ENCODE measurements at regions not wholly inside any gene's neighbourhood (a gene's known extent, or its start where the extent isn't known, plus 50 kb on each side); places are given as distances from the start of the nearest gene placed in this dataset.
"Not testable (repeated sequence)": the region's sequence is repeated elsewhere in the genome, so short reads cannot be mapped to it uniquely, and the experiment has no call there.

DNA sequence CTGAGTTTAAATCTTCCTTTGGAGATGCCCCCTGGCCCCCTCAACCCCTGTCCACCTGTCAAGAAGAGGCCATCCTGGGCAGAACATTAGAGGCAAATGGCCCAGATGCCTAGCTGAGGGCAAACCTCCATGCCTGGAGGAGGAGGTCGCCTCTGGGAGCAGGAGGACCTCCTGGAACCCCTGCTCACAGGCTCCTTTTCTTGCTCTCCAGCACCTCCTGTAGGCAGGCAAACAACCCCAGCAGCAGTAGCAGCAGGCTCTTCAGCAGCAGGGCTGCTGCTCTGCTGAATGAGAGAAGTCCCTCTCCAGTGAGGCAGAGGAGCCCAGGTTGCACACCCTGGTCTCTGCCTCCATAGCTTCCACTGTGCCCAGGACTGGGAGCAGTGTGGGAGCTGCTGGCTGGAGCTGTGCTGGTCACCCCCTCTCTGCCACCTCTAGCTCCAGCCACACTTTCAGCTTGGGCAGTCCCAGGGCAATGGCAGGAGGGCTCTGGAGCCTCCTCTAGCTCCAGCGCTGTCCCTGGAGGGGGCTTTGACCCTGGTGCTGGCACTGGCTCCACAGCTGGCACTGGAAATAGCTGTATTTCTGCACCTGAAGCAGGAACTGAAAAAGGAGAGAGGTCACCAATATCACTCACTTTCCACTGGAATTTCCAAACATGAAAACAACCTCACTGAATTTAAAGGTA, 1494.5 kb upstream of the TPTE start:
- FAIRE-seq = not testable (repeated sequence)

DNA sequence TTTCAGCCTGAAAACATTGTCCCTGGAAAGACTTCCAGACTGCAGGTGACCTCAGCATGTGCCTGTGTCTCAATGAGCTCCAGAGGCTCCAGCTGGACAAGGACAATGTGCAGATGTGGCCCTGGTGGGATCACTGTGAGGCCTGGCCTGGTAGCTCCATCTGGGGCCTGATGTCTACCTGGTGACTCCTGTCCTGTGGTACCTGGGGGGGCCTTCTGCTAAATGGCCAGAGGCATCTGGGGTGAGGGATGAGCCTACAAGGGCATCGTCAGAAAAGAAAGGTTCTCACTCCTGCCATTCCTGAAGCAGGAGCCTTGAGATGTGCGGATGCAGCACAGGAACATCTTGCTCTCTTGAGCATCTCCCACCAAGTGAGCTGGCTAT, 1494.0 kb upstream of the TPTE start:
- FAIRE-seq = not testable (repeated sequence)

DNA sequence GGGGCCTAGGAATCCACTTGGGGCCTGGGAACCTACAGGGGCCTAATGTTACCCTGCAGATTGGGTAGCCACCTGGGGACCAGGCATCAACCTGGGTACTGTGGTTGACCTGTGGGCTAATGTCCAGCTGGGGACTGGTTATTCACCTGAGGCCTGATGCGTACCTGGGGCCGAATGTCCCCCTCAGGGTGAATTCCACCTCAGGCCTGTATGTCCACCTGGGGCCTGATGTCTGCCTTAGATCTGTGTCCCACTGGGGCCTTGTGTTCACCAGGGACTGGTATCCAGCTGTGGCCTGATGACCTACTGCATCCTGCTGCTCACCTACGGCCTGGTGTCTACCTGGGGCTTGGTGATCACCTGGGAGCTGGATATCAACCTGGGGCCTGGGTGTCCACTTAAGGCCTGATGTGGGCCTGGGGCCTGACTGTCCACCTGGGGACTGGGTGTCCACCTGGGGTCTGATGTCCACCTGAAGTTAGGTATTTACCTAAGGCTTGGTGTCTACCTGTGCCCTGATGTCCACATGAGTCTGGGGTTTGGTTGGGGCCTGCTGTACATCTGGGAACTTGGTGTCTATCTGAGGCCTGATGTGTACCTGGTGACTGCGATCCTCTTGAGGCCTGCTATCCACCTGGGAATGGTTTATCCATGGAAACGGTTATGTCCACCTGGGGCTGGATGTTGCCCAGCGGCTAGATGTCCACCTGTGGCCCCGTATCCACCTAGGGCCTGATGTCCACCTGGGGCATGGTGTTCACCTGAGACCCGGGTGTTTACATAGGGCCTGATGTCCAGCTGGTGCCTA, 1492.6 kb upstream of the TPTE start:
- FAIRE-seq = not testable (repeated sequence)

DNA sequence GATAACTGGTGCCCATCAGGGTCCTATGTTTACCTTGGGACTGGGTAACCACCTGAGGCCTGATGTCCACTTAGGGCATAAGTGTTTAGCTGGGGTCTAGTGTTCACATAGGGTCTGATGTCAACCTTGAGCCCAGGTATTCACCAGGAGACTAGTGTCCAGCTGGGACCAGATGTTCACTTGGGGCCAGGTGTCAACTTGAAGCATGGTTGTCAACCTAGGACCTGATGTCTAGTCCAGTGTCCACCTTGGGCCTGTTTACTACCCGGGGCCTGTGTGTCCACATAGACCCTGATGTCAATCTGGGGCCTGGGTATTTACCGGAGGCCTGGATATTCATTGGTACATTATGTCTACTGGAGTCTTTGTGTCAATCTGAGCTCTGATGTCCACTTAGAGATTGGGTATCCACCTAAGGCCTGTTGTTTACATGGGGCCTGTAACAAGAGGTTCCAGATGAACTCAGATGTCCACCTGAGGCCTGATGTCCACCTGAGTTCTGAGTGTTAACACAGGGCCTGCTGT, 1491.2 kb upstream of the TPTE start:
- not testable (repeated sequence) for FAIRE-seq

DNA sequence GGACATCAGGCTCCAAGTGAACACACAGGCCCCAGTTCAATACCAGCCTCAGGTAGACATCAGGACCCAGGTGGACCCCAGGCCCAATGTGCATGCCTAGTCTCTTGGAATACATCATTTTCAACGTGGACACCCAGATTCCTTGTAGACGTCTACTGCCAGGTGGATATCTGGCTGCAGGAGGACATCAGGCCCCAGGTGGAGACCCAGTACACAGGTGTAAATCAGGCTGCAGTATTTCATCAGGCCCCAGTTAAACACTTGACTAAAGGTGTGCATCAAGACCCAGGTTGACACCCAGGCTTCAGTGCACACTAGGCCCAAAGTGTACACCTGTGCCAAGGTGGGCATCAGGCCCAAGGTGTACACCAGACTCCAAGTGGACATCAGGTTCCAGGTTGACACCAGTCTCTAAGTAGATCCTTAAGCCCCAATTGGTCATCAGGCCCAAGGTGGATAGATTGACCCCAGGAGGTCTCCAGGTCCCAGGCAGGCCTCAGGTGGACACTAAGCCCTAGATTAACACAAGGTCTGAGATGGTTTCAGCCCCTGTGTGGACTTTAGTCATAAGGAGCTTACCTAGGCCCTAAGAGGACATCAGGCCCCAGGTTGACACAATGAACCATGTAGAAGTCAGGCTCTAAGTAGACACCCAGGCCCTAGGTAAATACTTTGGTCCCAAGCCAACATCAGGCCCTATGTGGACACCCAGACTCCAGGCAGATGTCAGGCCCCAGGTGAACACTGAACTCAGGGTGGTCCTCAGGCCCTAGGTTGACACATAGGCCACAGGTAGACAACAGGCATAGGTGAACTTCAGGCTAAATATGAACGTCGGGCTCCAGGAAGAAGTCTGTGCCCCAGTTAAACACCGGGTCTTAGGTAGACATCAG, 1489.7 kb upstream of the TPTE start:
- not testable (repeated sequence) for FAIRE-seq

DNA sequence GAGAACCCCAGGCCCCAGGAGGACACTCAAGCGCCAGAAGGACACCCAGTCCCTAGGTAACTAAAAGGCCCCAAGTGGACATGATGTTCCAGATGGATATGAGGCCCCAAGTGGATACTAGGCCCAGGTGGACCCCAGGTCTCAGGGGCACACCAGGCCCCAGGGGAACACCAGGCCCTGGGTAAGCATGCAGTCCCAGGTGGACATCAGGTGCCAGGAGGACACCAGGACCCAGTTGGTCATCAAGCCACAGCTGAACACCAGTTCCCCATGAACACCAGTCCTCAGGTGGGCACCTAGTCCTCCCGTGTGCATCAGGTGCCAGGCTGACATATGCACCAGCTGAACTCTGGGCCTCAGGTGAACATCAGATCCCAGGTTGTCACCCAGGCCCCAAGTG, 1488.8 kb upstream of the TPTE start:
- not testable (repeated sequence) for FAIRE-seq

DNA sequence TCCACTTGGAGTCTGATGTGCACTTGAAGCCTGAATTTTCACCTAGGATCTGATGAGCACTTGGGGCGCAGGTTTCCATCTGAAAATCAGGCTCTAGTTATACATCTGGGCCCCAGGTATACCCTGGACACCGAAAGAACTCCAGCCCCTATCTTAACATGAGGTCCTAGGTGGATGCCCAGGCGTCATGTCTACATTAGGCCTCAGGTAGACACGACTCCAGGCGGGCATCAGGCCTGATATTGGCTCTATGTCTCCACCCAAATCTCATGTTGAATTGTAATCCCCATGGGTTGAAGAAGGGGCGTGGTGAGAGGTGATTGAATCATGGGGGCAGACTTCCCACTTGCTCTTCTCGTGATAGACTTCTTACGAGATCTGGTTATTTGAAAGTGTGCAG, 1488.1 kb upstream of the TPTE start:
- FAIRE-seq = not testable (repeated sequence)

DNA sequence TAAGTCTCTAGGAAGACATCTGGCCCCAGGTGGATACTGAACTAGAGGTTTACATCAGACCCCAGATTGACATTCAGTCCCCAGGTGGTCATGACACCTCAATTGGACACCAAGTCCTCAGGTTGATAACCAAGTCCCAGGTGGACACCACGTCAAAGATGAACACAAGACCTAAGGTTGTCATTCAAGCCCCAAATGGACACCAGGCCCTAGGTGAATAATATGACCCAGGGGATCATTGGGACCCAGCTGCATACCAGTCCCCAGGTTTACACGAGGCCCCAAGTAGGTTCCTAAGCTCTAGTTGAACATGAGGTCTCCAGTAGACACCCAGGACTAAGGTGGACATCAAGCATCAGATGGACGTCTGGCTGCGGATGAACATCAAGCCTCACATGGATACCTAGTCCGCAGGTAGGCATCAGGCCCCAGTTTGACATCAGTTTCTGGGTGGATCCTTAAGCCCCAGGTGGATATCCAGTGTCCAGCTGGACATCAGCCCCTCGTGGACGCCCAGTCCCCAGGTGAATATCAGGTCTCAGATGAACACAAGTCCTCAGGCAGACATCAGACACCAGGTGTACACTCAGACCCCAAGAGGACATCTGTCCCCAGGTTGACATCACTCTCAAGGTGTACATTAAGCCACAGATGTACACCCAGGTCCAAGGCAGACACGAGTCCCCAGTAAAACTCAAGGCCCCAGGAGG, 1486.7 kb upstream of the TPTE start:
- FAIRE-seq = not testable (repeated sequence)

DNA sequence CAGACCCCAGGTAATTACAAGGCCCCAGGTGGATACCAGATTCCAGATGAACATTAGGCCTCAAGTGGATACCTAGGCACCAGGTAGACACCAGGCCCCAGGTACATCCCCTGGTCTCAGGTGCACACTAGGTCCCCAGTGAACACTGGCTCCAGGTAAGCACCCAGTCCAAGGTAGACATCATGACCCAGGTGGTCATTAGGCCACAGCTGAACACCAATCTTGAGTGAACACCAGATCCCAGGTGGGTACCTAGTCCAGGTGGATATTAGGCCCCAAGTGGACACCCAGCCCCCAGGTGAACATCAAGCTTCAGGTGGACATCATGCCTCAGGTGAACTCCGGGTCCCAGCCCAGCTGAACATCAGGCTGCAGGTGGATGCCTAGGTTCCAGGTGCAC, 1486.2 kb upstream of the TPTE start:
- not testable (repeated sequence) for FAIRE-seq

DNA sequence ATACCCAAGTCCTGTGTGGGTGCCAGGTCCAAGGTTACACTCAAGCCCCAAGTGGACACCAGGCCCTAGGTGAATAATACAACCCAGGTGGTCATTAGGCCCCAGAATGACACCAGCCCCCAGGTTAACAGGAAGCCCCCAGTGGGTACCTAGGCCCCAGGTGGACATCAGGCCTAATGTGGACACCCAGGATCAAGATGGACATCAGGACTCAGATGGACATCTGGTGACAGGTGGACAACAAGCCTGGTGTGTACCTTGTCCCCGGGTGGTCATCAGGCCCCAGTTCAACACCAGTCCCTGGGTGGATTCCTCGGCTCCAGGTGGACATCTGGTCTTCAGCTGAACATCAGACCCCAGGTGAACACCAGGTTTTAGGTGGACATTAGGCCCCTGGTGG, 1485.4 kb upstream of the TPTE start:
- FAIRE-seq = not testable (repeated sequence)

DNA sequence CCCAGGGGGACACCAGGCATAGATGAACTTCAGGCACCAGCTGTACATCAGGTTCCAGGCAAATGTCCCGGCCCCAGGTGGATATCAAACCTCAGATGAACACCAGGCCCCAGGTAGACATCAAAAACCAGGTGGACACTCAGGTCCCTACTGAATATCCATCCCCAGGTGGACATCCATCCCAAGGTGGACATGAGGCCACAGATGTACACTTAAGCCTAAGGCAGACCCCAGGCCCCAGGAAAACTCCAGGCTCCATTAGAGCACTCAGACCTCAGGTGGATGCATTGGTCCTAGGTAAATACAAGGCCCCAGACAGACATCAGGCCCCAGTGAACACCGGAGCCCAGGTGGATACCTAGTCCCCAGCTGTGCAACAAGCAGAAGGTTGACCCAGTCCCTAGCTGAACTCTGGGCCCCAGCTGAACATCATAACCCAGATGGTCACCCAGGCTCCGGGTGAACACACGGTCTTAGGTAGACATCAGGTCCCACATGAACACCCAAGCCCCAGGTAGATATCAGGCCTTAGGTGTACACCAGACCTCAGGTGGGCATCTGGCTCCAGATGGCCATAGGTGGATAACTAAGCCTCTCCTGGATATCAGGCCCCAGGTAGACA, 1484.3 kb upstream of the TPTE start:
- not testable (repeated sequence) for FAIRE-seq

DNA sequence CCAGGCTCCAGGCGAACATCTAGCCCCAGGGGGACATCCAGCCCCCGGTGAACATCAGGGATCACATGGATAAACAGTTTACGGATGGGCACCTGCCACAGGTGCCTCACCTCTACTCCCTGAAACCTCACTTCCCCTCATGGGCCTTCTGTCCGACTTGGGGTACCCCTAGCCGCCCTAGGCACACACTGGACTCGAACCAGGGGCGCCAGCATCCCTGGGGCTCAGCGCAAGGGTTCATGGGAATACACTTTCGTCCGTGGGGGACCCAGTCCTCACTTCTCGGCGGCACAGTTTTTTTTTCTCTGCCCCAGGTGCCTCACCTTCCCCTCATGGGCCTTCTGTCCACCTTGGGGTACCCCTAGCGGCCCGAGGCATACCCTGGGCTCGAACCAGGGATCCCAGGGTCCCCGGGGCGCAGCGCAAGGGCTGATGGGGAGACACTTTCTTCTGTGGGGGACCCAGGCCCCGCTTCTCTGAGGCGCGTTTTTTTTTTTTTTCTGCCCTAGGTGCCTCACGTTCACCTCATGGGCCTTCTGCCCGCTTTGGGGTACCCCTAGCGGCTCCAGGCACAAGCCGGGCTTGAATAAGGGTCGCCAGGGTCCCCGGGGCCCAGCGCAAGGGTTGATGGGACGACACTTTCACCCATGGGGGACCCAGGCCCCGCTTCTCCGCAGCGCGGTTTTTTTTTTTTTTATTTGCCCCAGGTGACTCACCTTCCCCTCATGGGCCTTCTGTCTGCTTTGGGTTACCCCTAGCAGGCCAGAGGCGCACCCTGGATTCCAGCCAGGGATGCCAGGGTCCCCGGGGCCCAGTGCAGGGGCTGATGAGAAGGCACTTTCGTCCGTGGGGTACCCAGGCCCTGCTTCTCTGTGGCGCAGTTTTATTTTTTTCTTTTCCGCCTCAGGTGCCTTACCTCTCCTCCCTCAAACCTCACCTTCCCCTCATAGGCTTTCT, 1483.5 kb upstream of the TPTE start:
- not testable (repeated sequence) for FAIRE-seq

DNA sequence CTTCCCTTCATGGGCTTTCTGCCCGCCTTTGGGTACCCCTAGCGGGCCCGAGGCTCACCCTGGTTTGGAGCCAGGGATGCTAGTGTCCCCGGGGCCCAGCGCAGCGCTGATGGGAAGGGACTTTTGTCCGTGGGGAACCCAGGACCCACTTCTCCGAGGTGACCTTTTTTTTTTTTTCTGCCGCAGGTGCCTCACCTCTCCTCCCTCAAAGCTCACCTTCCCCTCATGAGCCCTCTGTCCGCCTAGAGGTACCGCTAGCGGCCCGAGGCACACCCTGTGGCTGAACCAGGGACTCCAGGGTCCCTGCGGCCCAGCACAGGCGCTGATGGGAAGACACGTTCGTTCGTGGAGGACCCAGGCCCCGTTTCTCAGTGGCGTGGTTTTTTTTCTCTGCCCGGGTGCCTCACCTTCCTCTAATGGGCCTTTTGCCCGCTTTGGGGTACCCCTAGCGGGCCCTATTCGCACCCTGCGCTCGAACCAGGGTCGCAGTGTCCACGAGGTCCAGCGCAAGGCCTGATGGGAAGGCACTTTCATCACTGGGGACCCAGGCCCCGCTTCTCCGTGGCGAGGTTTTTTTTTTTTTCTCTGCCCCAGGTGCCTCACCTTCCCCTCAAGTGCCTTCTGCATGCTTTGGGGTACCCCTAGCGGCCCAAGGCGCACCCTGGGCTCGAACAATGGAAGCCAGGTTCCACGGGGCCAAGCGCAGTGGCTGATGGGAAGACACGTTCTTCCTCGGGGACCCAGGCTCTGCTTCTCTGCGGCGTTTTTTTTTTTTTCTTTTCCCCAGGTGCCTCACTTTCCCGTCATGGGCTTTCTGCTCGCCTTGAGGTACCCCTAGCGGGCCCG, 1481.6 kb upstream of the TPTE start:
- FAIRE-seq = not testable (repeated sequence)

DNA sequence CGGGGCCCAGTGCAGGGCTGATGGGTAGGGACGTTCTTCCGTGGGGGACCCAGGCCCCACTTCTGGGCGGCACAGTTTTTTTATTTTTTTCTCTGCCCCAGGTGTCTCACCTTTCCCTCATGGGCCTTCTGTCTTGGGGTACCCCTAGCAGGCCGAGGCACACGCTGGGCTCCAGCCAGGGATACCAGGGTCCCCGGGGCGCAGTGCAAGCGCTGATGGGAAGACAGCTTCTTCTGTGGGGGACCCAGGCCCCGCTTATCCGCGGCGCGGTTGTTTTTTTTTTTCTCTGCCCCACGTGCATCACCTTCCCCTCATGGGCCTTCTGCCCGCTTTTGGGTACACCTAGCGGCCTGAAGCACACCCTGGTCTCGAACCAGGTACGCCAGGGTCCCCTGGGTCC, 1481.0 kb upstream of the TPTE start:
- not testable (repeated sequence) for FAIRE-seq

DNA sequence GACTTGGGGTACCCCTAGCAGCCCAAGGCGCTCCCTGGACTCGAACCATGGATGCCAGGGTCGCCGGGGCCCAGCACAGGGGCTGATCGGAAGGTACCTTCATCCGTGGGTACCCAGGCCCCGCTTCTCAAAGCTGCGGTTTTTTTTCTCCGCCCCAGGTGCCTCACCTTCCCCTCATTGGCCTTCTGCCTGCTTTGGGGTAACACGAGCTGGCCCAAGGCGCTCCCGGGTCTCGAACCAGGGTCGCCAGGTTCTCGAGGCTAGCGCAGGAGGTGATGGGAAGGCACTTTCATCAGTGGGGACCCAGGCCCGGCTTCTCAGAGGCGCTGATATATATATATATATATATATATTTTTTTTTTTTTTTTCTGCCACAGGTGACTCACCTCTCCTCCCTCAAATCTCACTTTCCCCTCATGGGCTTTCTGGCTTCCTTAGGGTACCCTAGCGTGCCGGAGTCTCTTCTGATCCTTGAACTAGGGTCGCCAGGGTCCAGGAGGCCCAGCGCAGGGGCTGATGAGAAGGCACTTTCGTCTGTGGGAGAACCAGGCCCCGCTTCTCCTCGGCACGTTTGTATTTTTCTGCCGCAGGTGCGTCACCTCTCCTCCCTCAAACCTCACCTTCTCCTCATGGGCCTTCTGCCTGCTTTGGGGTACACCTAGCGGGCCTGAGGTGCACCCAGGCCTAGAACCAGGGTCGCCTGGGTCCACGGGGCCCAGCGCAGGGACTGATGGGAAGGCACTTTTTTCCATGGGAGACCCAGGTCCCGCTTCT, 1480.0 kb upstream of the TPTE start:
- FAIRE-seq = not testable (repeated sequence)

DNA sequence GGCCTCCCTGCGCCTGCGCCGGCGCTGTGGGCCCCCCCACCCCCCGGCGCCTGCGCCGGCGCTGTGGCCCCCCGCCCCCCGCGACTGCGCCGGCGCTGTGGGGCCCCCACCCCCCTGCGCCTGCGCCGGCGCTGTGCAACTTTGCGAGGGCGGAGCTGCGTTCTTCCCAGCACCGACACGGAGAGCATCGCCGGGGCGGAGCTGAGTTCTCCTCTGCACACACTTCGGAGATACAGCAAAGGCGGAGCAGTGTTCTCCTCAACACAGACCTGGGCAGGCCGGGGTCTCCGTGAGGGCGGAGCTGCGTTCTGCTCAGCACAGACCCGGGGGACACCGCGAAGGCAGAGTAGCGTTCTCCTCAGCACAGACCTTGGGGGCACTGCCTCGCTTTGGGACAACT, 1478.3 kb upstream of the TPTE start:
- not testable (repeated sequence) for FAIRE-seq

DNA sequence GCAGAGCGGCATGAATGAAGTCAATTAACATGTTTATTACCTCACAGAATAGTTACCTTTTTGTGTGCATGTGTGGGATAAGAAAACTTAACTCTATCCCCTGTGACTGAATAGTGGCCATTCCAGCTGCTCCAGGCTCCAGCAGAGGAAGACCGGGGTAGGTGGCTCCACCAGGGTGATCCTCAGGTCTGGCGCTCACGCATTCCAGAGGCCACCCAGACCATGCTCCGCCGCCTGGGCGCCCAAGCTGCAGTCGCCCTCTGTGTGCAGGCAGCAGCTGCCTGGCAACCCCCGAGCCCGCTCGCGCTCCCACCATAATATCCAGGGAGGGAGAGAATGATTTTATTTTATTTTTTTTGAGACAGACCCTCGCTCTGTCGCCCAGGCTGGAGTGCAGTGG, 1474.5 kb upstream of the TPTE start:
- FAIRE-seq = not testable (repeated sequence)

DNA sequence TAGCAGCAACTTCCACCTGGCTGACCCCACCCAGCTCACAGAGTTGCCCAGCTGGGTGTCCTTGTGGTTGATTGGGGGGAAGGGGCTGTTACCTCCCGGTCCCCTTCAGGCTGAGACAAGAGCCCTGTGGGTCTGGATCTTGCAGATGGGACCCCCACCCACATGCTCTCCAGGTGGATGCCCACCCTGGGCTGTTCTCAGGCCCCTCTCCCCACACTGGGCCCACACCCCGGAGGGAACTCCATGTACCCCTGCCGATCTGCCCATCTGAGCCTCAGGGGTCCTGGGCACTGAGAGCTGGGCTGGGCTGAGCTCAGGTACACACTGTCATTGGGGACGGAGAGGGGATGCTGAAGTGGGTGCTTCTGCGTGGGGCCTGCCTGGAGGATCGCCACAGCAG, 1453.9 kb upstream of the TPTE start:
- not testable (repeated sequence) for FAIRE-seq

DNA sequence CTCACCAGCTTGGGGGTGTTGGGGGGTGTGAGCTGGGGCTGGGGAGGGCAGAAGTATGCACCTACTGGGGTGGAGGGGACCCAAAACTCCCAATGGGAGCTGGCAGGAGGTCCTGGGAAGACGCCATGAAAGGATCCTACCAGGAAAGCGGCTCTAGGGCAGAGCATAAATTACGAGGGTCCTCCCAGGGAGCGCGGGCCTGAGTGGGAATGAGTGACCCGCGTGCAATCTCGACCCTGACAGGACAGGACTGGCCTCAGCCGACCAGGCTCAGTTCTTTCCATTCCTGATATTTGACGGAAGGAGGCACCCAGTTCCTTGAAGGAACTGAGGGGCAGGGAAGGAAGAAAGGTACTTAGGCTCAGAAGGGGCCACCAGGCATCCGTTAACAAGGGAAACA, 1452.8 kb upstream of the TPTE start:
- not testable (repeated sequence) for FAIRE-seq
